Stimulated activated CD4-positive, alpha-beta T cell treated with anti-CD3 and anti-CD28 coated beads, TNF-alpha, amount 100 ng/mL, for 1 hour (primary cell): ENCODE measurements at regions not wholly inside any gene's neighbourhood (a gene's known extent, or its start where the extent isn't known, plus 50 kb on each side); places are given as distances from the start of the nearest gene placed in this dataset.
"Not testable (repeated sequence)": the region's sequence is repeated elsewhere in the genome, so short reads cannot be mapped to it uniquely, and the experiment has no call there.

Experiments
- DNase-seq, 3 donors: peaks; one replicate each; pipeline ENCODE4 v3.0.0-alpha.2; 2020; ENCODE audit warnings: low read depth in 3 of 3, low spot score in 1 of 3

GRCh38 chr5:159581502-159582249 is 251.4 kb upstream of the IL12B start:
- no peak for DNase-seq

- no peak for DNase-seq
Measured at GRCh38 chr5:159582756-159583541, 252.7 kb upstream of the IL12B start.

GRCh38 chr5:159586921-159587320 is 256.6 kb upstream of the IL12B start:
- DNase-seq: no peak

GRCh38 chr5:159588941-159589340 is 258.7 kb upstream of the IL12B start:
- DNase-seq: no peak

- no peak for DNase-seq
Measured at GRCh38 chr5:159593518-159594073, 263.3 kb upstream of the IL12B start.

GRCh38 chr5:159595561-159595960 is 265.3 kb upstream of the IL12B start:
- not testable (repeated sequence) for DNase-seq

GRCh38 chr5:159601216-159601615 is 270.9 kb upstream of the IL12B start:
- DNase-seq: no peak

GRCh38 chr5:159602434-159602833 is 272.1 kb upstream of the IL12B start:
- no peak for DNase-seq

- DNase-seq: no peak
Measured at GRCh38 chr5:159605585-159605984, 275.3 kb upstream of the IL12B start.

GRCh38 chr5:159609359-159609758 is 279.1 kb upstream of the IL12B start:
- no peak for DNase-seq

- no peak for DNase-seq
Measured at GRCh38 chr5:159610966-159611579, 280.8 kb upstream of the IL12B start.

- DNase-seq: no peak
Measured at GRCh38 chr5:159616952-159617351, 286.7 kb upstream of the IL12B start.

GRCh38 chr5:159619826-159620225 is 289.5 kb upstream of the IL12B start:
- no peak for DNase-seq

GRCh38 chr5:159620853-159621540 is 290.7 kb upstream of the IL12B start:
- no peak for DNase-seq

GRCh38 chr5:159628703-159629102 is 287.6 kb upstream of the ADRA1B start:
- no peak for DNase-seq

- DNase-seq: no peak
Measured at GRCh38 chr5:159629158-159629557, 287.1 kb upstream of the ADRA1B start.

GRCh38 chr5:159630545-159630944 is 285.7 kb upstream of the ADRA1B start:
- DNase-seq: no peak

GRCh38 chr5:159631001-159631400 is 285.3 kb upstream of the ADRA1B start:
- DNase-seq: no peak

GRCh38 chr5:159632866-159633265 is 283.4 kb upstream of the ADRA1B start:
- DNase-seq: no peak

- DNase-seq: no peak
Measured at GRCh38 chr5:159638481-159638880, 277.8 kb upstream of the ADRA1B start.

GRCh38 chr5:159638954-159639559 is 277.2 kb upstream of the ADRA1B start:
- DNase-seq: no peak
